22Rv1 (cell line): ENCODE measurements at regions not wholly inside any gene's neighbourhood (a gene's known extent, or its start where the extent isn't known, plus 50 kb on each side); places are given as distances from the start of the nearest gene placed in this dataset.

Experiments
- H3K27ac ChIP-seq: fragments of 450-650 bp; 2 replicates; pipeline ENCODE4 v1.5.1; 2017
- CTCF ChIP-seq: fragments of 450-650 bp; IDR thresholded peaks from 2 replicates; pipeline ENCODE4 v1.5.1; 2017; ENCODE audit warnings: mild to moderate bottlenecking
- ZFX ChIP-seq: fragments of 450-650 bp; IDR thresholded peaks from 2 replicates; pipeline ENCODE4 v1.6.1; 2017; ENCODE audit warnings: antibody characterized with exemption, borderline replicate concordance

GRCh38 chr7:41149576-41149975 lies 553.3 kb downstream of the INHBA start:
- H3K27ac ChIP-seq, result peak overlapping the region; percentile 82
- TF ChIP-seq ZFX, result no peak
- TF ChIP-seq CTCF, result no peak

GRCh38 chr7:41148521-41148951 lies 554.4 kb downstream of the INHBA start:
- peak overlapping the region; percentile 82 for H3K27ac ChIP-seq
- TF ChIP-seq CTCF (no peak), ZFX (no peak)

GRCh38 chr7:41147606-41148485 lies 555.0 kb downstream of the INHBA start:
- TF ChIP-seq CTCF, result no peak
- no peak for TF ChIP-seq ZFX
- peak overlapping the region; percentile 82 for H3K27ac ChIP-seq

GRCh38 chr7:41146429-41146828 lies 556.5 kb downstream of the INHBA start:
- no peak overlapping the region for H3K27ac ChIP-seq

GRCh38 chr7:41145656-41146055 lies 557.2 kb downstream of the INHBA start:
- H3K27ac ChIP-seq, result 0 out of 2 replicates have a peak overlapping the region, but pooled peaks have one; percentile 2
- TF ChIP-seq ZFX, result no peak
- TF ChIP-seq CTCF, result no peak

More at GRCh38 chr7:41146429-41146828, 556.5 kb downstream of the INHBA start:
- no peak for TF ChIP-seq ZFX
- TF ChIP-seq CTCF, result no peak

DNA sequence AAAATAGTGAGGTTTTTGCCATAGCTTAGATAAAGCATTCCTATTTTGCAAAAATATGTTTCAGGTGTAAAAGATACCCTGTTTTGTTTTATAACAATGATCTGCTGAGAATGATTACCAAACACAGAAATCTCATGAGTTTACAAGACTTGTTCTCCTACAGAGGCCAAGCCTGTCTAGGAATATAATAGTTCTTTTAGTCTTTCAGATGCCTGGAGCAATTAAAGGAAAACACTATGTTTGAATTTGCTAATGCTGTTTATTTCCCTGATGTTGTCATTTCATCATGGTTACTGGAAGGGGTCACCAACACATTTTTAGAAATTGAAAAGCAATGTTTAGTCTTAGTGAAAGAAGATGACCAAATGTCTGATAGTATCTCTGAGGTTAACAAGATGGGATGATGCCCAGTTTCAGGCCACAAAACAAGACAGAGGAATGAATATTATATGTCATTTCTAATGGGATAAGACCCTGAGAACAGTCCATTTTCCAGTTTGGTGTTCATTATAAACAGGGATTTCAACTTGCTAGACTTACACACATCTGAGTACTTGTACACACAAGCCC lies 559.9 kb downstream of the INHBA start:
- H3K27ac ChIP-seq, result no peak overlapping the region
- TF ChIP-seq CTCF (no peak), ZFX (no peak)

- no peak overlapping the region for H3K27ac ChIP-seq
- TF ChIP-seq ZFX, result no peak
Measured at GRCh38 chr7:41139789-41140188, 563.1 kb downstream of the INHBA start.
